RWPE2 (cell line): ENCODE measurements at regions not wholly inside any gene's neighbourhood (a gene's known extent, or its start where the extent isn't known, plus 50 kb on each side); places are given as distances from the start of the nearest gene placed in this dataset.

Source experiments
- ATAC-seq: fragments of 200-7000 bp; cut with Tn5 transposase; 3 replicates; pipeline ENCODE4 v1.9.1; 2021; ENCODE audit warnings: low read depth
- DNase-seq: peaks from one replicate; pipeline ENCODE4 v3.0.0-alpha.2; 2020; ENCODE audit warnings: low spot score
- H3K27ac ChIP-seq: fragments of 450-650 bp; 2 replicates; pipeline ENCODE4 v1.5.1; 2017; ENCODE audit warnings: mild to moderate bottlenecking; ENCODE audit not compliant: poor library complexity, severe bottlenecking
- H3K27me3 ChIP-seq: fragments of 250-450 bp; sonication (Bioruptor Pico); 2 replicates; pipeline ENCODE4 v1.5.1; 2021; ENCODE audit warnings: mild to moderate bottlenecking, moderate library complexity; ENCODE audit not compliant: insufficient read depth, poor library complexity, severe bottlenecking
- H3K36me3 ChIP-seq: fragments of 250-450 bp; sonication (Bioruptor Pico); 2 replicates; pipeline ENCODE4 v1.5.1; 2020; ENCODE audit warnings: low read depth, mild to moderate bottlenecking, moderate library complexity
- H3K4me1 ChIP-seq: fragments of 250-450 bp; sonication (Bioruptor Pico); 2 replicates; pipeline ENCODE4 v1.5.1; 2021; ENCODE audit warnings: mild to moderate bottlenecking, moderate library complexity; ENCODE audit not compliant: insufficient read depth, poor library complexity, severe bottlenecking
- H3K4me3 ChIP-seq: fragments of 250-450 bp; sonication (Bioruptor Pico); 2 replicates; pipeline ENCODE4 v1.5.1; 2021; ENCODE audit warnings: mild to moderate bottlenecking, moderate library complexity; ENCODE audit not compliant: severe bottlenecking
- H3K9me3 ChIP-seq: fragments of 250-450 bp; sonication (Bioruptor Pico); 2 replicates; pipeline ENCODE4 v1.5.1; 2021; ENCODE audit warnings: mild to moderate bottlenecking, moderate library complexity; ENCODE audit not compliant: severe bottlenecking
- TF ChIP-seq, protein P1 (sequence below): fragments of 450-650 bp; IDR thresholded peaks from one replicate; pipeline ENCODE4 v1.5.1; 2017; ENCODE audit warnings: mild to moderate bottlenecking, moderate library complexity; ENCODE audit not compliant: poor library complexity, severe bottlenecking

- ATAC-seq (no peak), DNase-seq (no peak)
- H3K4me3 ChIP-seq, result no peak overlapping the region
- H3K27me3 ChIP-seq, result no peaks in the 10 kb centered on the region
- no peaks in the 10 kb centered on the region for H3K9me3 ChIP-seq
- TF ChIP-seq, protein P1, sequence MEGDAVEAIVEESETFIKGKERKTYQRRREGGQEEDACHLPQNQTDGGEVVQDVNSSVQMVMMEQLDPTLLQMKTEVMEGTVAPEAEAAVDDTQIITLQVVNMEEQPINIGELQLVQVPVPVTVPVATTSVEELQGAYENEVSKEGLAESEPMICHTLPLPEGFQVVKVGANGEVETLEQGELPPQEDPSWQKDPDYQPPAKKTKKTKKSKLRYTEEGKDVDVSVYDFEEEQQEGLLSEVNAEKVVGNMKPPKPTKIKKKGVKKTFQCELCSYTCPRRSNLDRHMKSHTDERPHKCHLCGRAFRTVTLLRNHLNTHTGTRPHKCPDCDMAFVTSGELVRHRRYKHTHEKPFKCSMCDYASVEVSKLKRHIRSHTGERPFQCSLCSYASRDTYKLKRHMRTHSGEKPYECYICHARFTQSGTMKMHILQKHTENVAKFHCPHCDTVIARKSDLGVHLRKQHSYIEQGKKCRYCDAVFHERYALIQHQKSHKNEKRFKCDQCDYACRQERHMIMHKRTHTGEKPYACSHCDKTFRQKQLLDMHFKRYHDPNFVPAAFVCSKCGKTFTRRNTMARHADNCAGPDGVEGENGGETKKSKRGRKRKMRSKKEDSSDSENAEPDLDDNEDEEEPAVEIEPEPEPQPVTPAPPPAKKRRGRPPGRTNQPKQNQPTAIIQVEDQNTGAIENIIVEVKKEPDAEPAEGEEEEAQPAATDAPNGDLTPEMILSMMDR, result no peak
- no peaks in the 10 kb centered on the region for H3K4me1 ChIP-seq
- H3K36me3 ChIP-seq, result no peaks in the 10 kb centered on the region
- no peak overlapping the region for H3K27ac ChIP-seq
Measured at GRCh38 chr1:102172200-102172599, 175.5 kb upstream of the OLFM3 start.

DNA sequence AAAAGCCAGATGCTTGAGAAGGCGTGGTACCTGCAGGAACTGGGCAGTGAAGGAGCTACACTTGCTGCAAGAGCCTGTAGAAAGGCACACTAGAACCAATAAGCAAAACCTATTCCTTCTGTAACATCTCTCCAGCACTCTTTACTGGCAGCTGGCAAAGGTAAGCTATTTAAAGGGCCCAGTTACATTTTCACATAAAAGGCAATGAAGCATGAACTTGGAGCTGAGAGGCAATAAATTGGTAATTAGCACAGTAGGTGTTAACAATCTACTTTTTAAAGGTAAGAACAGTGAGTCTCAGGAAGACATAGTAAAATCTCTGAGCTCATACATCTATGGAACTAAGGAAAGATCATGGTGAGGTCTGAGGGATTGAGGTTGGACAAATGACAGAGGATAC lies 167.1 kb upstream of the OLFM3 start:
- H3K4me3 ChIP-seq, result no peak overlapping the region
- DNase-seq (no peak), ATAC-seq (no peak)
- no peaks in the 10 kb centered on the region for H3K4me1 ChIP-seq
- H3K27me3 ChIP-seq, result no peaks in the 10 kb centered on the region
- H3K9me3 ChIP-seq, result no peaks in the 10 kb centered on the region
- TF ChIP-seq, protein P1, result no peak
- H3K36me3 ChIP-seq, result no peaks in the 10 kb centered on the region
- no peak overlapping the region for H3K27ac ChIP-seq

DNA sequence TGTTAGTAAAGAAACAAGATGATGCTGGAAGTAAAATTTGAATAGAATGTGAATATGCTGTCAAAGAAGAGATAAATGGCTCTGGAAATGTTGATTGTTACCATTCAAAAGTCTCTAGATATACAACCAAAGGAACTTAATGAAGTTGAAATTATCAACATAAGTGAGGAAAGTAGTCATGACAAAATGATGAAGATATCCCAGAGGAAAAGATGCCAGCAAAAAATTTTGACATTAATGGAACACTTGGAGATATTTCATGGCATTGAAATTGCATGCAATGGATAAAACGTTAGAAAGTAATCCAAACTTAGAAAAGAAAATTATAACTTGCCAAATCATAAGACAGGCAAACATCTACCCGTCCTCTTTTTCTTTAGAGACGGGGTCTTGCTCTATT lies 154.5 kb upstream of the OLFM3 start:
- Histone ChIP-seq H3K9me3 (no peaks in the 10 kb centered on the region), H3K27me3 (no peaks in the 10 kb centered on the region), H3K36me3 (no peaks in the 10 kb centered on the region), H3K4me1 (no peaks in the 10 kb centered on the region), H3K4me3 (no peak overlapping the region), H3K27ac (no peak overlapping the region)
- ATAC-seq (no peak), DNase-seq (no peak)
- TF ChIP-seq, protein P1, result no peak

DNA sequence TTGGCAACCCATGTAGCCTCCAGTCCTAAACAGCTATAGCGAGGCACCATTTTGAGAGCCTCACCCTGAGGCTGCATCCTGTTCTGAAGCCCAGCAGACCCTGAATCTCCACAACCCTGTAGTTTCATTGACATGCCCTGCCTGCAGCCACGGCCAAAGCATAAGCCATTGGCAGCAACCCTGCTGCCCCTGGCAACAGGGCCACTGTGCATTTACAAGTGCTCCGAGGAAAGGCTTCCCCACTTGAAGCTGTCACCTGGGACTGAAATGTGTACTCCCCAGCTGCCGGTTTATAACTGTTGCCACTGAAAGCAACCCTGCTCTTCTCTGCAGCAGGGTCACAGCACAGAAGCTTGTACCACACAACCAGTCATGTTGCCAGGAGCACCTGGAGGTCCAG lies 124.2 kb upstream of the OLFM3 start:
- Histone ChIP-seq H3K36me3 (no peaks in the 10 kb centered on the region), H3K27ac (no peak overlapping the region), H3K27me3 (no peaks in the 10 kb centered on the region), H3K4me1 (no peaks in the 10 kb centered on the region), H3K9me3 (no peaks in the 10 kb centered on the region), H3K4me3 (no peak overlapping the region)
- DNase-seq, result no peak
- TF ChIP-seq, protein P1, result no peak
- no peak for ATAC-seq

- Histone ChIP-seq H3K27me3 (no peaks in the 10 kb centered on the region), H3K4me1 (no peaks in the 10 kb centered on the region), H3K36me3 (no peaks in the 10 kb centered on the region), H3K27ac (no peak overlapping the region), H3K4me3 (no peak overlapping the region), H3K9me3 (no peaks in the 10 kb centered on the region)
- ATAC-seq (no peak), DNase-seq (no peak)
- TF ChIP-seq, protein P1, result no peak
Measured at GRCh38 chr1:102118150-102118549, 121.4 kb upstream of the OLFM3 start.
